Kidney (tissue), 13 donors: ENCODE measurements at regions not wholly inside any gene's neighbourhood (a gene's known extent, or its start where the extent isn't known, plus 50 kb on each side); places are given as distances from the start of the nearest gene placed in this dataset.

ENCODE experiments used
- DNase-seq, 5 donors: peaks; one replicate each; pipeline ENCODE4 v3.0.0-alpha.2; 2013 to 2020
- FAIRE-seq: peaks from 2 replicates; lab custom pipeline; 2012; peaks lifted over from hg19 to GRCh38; lab: Jason Lieb, UNC
- H3K27ac ChIP-seq, 2 donors: one replicate each; pipeline ENCODE4 v1.7.0; 2013; ENCODE audit warnings: low read depth in 2 of 2, low read length in 2 of 2, inconsistent platforms in 1 of 2
- H3K27me3 ChIP-seq: one replicate; pipeline ENCODE4 v1.7.1; 2013; ENCODE audit warnings: low read length, inconsistent platforms; ENCODE audit not compliant: control insufficient read depth, insufficient read depth
- H3K36me3 ChIP-seq, 3 donors: one replicate each; pipeline versions ENCODE4 v1.7.0 to v1.7.1; 2013; ENCODE audit warnings: low read length in 3 of 3, control low read depth in 1 of 3, inconsistent platforms in 1 of 3; ENCODE audit not compliant: insufficient read depth in 3 of 3, control insufficient read depth in 2 of 3
- H3K4me1 ChIP-seq, 3 donors: one replicate each; pipeline versions ENCODE4 v1.7.0 to v1.7.1; 2013; ENCODE audit warnings: low read length in 3 of 3, inconsistent platforms in 1 of 3, low read depth in 1 of 3; ENCODE audit not compliant: control insufficient read depth in 2 of 3, insufficient read depth in 2 of 3
- H3K4me3 ChIP-seq, 3 donors: one replicate each; pipeline versions ENCODE4 v1.7.0 to v1.8.1; 2013; ENCODE audit warnings: low read length in 3 of 3, control low read depth in 1 of 3, inconsistent platforms in 1 of 3
- H3K9ac ChIP-seq, 3 donors: one replicate each; pipeline versions ENCODE4 v1.7.0 to v1.7.1; 2013; ENCODE audit warnings: low read length in 3 of 3, control low read depth in 1 of 3, inconsistent platforms in 1 of 3
- H3K9me3 ChIP-seq, 3 donors: one replicate each; pipeline versions ENCODE4 v1.7.0 to v1.7.1; 2013; ENCODE audit warnings: low read length in 3 of 3, control low read depth in 1 of 3, inconsistent platforms in 1 of 3; ENCODE audit not compliant: control insufficient read depth in 2 of 3, insufficient read depth in 1 of 3
- CTCF ChIP-seq: IDR thresholded peaks from 3 replicates; pipeline ENCODE4 v1.5.1; 2012; ENCODE audit warnings: mild to moderate bottlenecking, moderate library complexity, borderline replicate concordance; ENCODE audit not compliant: insufficient read depth; ENCODE audit errors: extremely low read depth
- intact Hi-C: fragments of 100-400 bp; cut with DNase I; formaldehyde crosslinking; loops from one replicate; pipeline ENCODE4 v1.11.1; 2022
- donor health status: control.
- donor health status: control.
- donor health status: control.
- donor health status: control.
- donor health status: control.
- donor health status: DM: yes; HTN: yes; CAD: no.
- donor health status: Normal renal cell carcinoma (clear cell type).

GRCh38 chr13:73891805-73892204, 242.4 kb downstream of the KLF12 start:
- no peak for FAIRE-seq
- Histone ChIP-seq H3K4me1 (peaks cover 0 to 4% (median 0%) of the 10 kb centered on the region in 3 donors), H3K9me3 (no peaks in the 10 kb centered on the region), H3K9ac (no peak overlapping the region), H3K27ac (no peak overlapping the region), H3K36me3 (no peaks in the 10 kb centered on the region), H3K27me3 (no peaks in the 10 kb centered on the region), H3K4me3 (no peak overlapping the region)
- TF ChIP-seq CTCF = no peak
- intact Hi-C loops = no loop called here
- peak in 1 of 5 donors; percentile 16 for DNase-seq

DNA sequence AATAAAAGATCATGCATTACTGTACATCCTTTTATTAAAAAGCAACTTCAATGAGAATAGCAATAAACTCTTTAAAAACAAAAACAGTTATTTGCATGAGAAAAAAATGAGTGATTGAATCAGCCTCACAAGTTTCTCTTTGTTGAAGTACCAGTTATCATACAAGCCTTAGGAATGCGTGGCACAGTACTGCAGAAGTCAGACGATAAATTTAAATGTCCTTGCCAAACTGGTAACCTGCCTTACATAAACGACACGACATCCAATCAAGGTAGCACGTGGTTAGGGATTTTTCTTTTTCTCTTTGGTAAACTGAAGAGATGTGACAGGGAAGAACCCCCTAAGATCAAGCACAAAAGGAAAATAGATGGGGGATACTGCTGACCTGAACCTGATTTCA, 251.0 kb downstream of the KLF12 start:
- no peak for FAIRE-seq
- no peak for TF ChIP-seq CTCF

GRCh38 chr13:73880365-73880764, 253.8 kb downstream of the KLF12 start:
- no peaks in the 10 kb centered on the region for H3K27me3 ChIP-seq
- peaks cover 0 to 3% (median 0%) of the 10 kb centered on the region in 3 donors for H3K4me1 ChIP-seq
- no peak for TF ChIP-seq CTCF
- no peak overlapping the region for H3K4me3 ChIP-seq
- no peak overlapping the region for H3K27ac ChIP-seq
- FAIRE-seq (no peak), DNase-seq (no peak)
- intact Hi-C loops = no loop called here
- H3K9ac ChIP-seq = no peak overlapping the region
- H3K9me3 ChIP-seq = peaks cover 0 to 3% (median 0%) of the 10 kb centered on the region in 3 donors
- H3K36me3 ChIP-seq = no peaks in the 10 kb centered on the region

More for the DNA sequence above, 251.0 kb downstream of the KLF12 start:
- H3K27ac ChIP-seq = no peak overlapping the region
- H3K27me3 ChIP-seq = no peaks in the 10 kb centered on the region
- H3K9ac ChIP-seq = no peak overlapping the region
- DNase-seq = no peak
- H3K36me3 ChIP-seq = no peaks in the 10 kb centered on the region
- H3K4me1 ChIP-seq = peaks cover 0 to 3% (median 0%) of the 10 kb centered on the region in 3 donors
- intact Hi-C loops = no loop called here
- no peaks in the 10 kb centered on the region for H3K9me3 ChIP-seq
- H3K4me3 ChIP-seq = no peak overlapping the region
